PC-9 (cell line): ENCODE measurements at regions not wholly inside any gene's neighbourhood (a gene's known extent, or its start where the extent isn't known, plus 50 kb on each side); places are given as distances from the start of the nearest gene placed in this dataset.
"Not testable (repeated sequence)": the region's sequence is repeated elsewhere in the genome, so short reads cannot be mapped to it uniquely, and the experiment has no call there.

Source experiments
- BruUV-seq: library from RNA; stranded (reverse); fragments of 400-500 nt; replicated peaks from 2 replicates; lab custom pipeline; 2021; lab: Mats Ljungman, UMichigan
- CTCF ChIA-PET: fragments of 300-600 bp; sonication (Branson Sonifier 250); formaldehyde crosslinking; loops from one replicate; lab custom pipeline; 2022; ENCODE audit warnings: antibody characterized with exemption; lab: Charles Lee
- POLR2A ChIA-PET: fragments of 300-600 bp; sonication (Branson Sonifier 250); formaldehyde crosslinking; loops from one replicate; lab custom pipeline; 2022; ENCODE audit warnings: antibody characterized with exemption; ENCODE audit not compliant: unreplicated experiment; lab: Charles Lee
- DNase-seq, 2 experiments: peaks; one replicate each; pipeline versions ENCODE4 v3.0.0 to v3.0.0-alpha.2; 2015 to 2022; ENCODE audit warnings: mixed read lengths in 1 of 2
- H2AFZ ChIP-seq: fragments of 200-600 bp; sonication (generic); 2 replicates; pipeline ENCODE4 v1.8.1; 2017; ENCODE audit warnings: antibody characterized with exemption
- H3F3A ChIP-seq: fragments of 200-600 bp; sonication (generic); 2 replicates; pipeline ENCODE4 v1.8.1; 2017; ENCODE audit warnings: antibody characterized with exemption, mild to moderate bottlenecking, low read depth; ENCODE audit not compliant: insufficient read depth
- H3K27ac ChIP-seq: fragments of 200-600 bp; sonication (generic); 2 replicates; pipeline ENCODE4 v1.6.1; 2016; ENCODE audit warnings: mixed run types
- H3K27me3 ChIP-seq: fragments of 200-600 bp; sonication (generic); 2 replicates; pipeline ENCODE4 v1.6.1; 2016; ENCODE audit warnings: low read depth, mixed run types; ENCODE audit not compliant: insufficient read depth
- H3K36me3 ChIP-seq: fragments of 200-600 bp; sonication (generic); 2 replicates; pipeline ENCODE4 v1.6.1; 2016; ENCODE audit warnings: low read depth, mixed run types
- H3K4me1 ChIP-seq: fragments of 200-600 bp; sonication (generic); replicated peaks from 2 replicates; pipeline ENCODE4 v1.6.1; 2016; ENCODE audit warnings: mixed run types; ENCODE audit not compliant: insufficient read depth
- H3K4me2 ChIP-seq: fragments of 200-600 bp; sonication (generic); 2 replicates; pipeline ENCODE4 v1.6.1; 2017; ENCODE audit warnings: mixed run types
- H3K4me3 ChIP-seq: fragments of 200-600 bp; sonication (generic); 2 replicates; pipeline ENCODE4 v1.6.1; 2016; ENCODE audit warnings: mixed run types
- H3K79me2 ChIP-seq: fragments of 200-600 bp; sonication (generic); 2 replicates; pipeline ENCODE4 v1.6.1; 2017; ENCODE audit warnings: low read depth, mixed run types
- H3K9me2 ChIP-seq: fragments of 200-600 bp; sonication (generic); 2 replicates; pipeline ENCODE4 v1.8.1; 2017; ENCODE audit warnings: mild to moderate bottlenecking; ENCODE audit not compliant: insufficient read depth
- H3K9me3 ChIP-seq: fragments of 200-600 bp; sonication (generic); 2 replicates; pipeline ENCODE4 v1.8.1; 2016; ENCODE audit warnings: low read depth; ENCODE audit not compliant: insufficient read depth
- H4K20me1 ChIP-seq: fragments of 200-600 bp; sonication (generic); 2 replicates; pipeline ENCODE4 v1.8.1; 2017; ENCODE audit not compliant: insufficient read depth
- EZH2 ChIP-seq: fragments of 200-600 bp; sonication (generic); IDR thresholded peaks from 2 replicates; pipeline ENCODE4 v1.8.0; 2017; ENCODE audit warnings: antibody characterized with exemption, low read depth
- intact Hi-C: fragments of 100-400 bp; cut with micrococcal nuclease; formaldehyde crosslinking; loops from one replicate; pipeline ENCODE4 v1.10.0; 2022; ENCODE audit not compliant: unreplicated experiment
- TF ChIP-seq, protein P1 (sequence below): fragments of 200-600 bp; sonication (generic); conservative IDR thresholded peaks from 2 replicates; pipeline ENCODE4 v1.6.1; 2017; ENCODE audit warnings: mixed run types, antibody characterized with exemption, mild to moderate bottlenecking, moderate library complexity

GRCh38 chr11:87634331-87634730, 540.9 kb downstream of the RAB38 start:
- Histone ChIP-seq H4K20me1 (no peaks in the 10 kb centered on the region), H3K9me2 (no peaks in the 10 kb centered on the region; the same call in 1 of the 2 replicates), H3K36me3 (no peaks in the 10 kb centered on the region), H3K4me3 (no peak overlapping the region), H3K9me3 (no peaks in the 10 kb centered on the region), H3K79me2 (no peaks in the 10 kb centered on the region), H3K27me3 (no peaks in the 10 kb centered on the region), H2AFZ (no peak overlapping the region), H3F3A (no peaks in the 10 kb centered on the region), H3K4me2 (no peak overlapping the region), H3K27ac (no peak overlapping the region), H3K4me1 (no peaks in the 10 kb centered on the region)
- TF ChIP-seq, protein P1, sequence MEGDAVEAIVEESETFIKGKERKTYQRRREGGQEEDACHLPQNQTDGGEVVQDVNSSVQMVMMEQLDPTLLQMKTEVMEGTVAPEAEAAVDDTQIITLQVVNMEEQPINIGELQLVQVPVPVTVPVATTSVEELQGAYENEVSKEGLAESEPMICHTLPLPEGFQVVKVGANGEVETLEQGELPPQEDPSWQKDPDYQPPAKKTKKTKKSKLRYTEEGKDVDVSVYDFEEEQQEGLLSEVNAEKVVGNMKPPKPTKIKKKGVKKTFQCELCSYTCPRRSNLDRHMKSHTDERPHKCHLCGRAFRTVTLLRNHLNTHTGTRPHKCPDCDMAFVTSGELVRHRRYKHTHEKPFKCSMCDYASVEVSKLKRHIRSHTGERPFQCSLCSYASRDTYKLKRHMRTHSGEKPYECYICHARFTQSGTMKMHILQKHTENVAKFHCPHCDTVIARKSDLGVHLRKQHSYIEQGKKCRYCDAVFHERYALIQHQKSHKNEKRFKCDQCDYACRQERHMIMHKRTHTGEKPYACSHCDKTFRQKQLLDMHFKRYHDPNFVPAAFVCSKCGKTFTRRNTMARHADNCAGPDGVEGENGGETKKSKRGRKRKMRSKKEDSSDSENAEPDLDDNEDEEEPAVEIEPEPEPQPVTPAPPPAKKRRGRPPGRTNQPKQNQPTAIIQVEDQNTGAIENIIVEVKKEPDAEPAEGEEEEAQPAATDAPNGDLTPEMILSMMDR = no peak
- no peak for TF ChIP-seq EZH2
- no TSS peak for BruUV-seq
- no peak for DNase-seq
- ChIA-PET CTCF (no interaction called here), POLR2A (no interaction called here)
- intact Hi-C loops = no loop called here

DNA sequence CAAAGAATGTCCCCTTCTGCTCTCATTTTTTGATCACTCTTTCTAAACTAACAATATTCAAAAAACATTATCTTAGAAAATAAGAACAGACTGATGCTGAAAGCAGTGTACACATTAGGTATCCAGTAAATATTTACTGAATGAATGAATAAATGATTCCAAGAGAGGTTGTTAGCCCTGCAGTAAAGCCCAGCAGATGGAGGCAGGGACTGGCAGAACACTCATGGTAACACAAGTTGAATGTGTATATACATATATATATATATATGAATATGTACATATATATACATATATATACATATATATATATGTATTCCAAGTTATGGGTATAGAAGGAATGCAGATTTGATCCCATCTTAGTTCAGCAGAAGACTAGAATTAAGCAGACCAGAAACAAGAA, 546.3 kb downstream of the RAB38 start:
- intact Hi-C loops = no loop called here
- POLR2A ChIA-PET = no interaction called here

DNA sequence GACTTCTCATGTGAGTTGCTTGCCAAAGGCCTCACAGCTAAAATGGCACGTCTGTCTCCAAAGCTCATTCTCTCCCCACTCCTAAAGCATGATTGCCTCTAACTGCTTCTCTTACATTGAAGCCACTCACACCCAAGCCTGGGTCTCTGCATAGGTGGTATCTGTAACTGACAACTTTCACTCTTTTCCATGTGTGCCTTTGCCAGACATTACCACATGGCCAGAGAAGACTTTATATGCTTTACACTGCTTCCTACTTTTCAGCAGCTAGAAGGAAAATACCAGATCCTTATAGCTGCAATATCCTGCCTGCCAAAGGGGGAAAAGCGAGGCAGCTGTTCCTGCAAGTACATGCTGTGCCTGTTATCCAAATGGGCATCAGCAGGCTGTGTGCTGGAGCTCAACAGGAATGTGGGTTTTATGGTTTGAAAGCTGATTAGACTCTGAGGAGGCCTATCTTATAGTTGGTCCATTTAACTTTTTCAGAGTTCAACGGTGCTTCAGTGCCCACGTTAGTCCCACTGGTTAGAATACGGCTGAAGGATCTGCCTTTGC, 547.1 kb downstream of the RAB38 start:
- no peak overlapping the region for H3K4me2 ChIP-seq
- no TSS peak for BruUV-seq
- no peak for TF ChIP-seq EZH2
- TF ChIP-seq, protein P1 = no peak
- H3K79me2 ChIP-seq = no peaks in the 10 kb centered on the region
- intact Hi-C loops = no loop called here
- no peaks in the 10 kb centered on the region for H4K20me1 ChIP-seq
- H3K4me1 ChIP-seq = no peaks in the 10 kb centered on the region
- no peaks in the 10 kb centered on the region for H3K27me3 ChIP-seq
- H3K9me3 ChIP-seq = no peaks in the 10 kb centered on the region
- no peaks in the 10 kb centered on the region for H3F3A ChIP-seq
- H2AFZ ChIP-seq = no peak overlapping the region
- no peak overlapping the region for H3K4me3 ChIP-seq
- H3K36me3 ChIP-seq = no peaks in the 10 kb centered on the region
- ChIA-PET POLR2A (interaction anchor here (0.6 kb wide), 1 partner anchor 598 kb away, joined by 10 read pairs; no protein-coding TSS in a partner anchor), CTCF (no interaction called here)
- no peaks in the 10 kb centered on the region for H3K9me2 ChIP-seq
- H3K27ac ChIP-seq = no peak overlapping the region
- no peak for DNase-seq

More for the DNA sequence above, 546.3 kb downstream of the RAB38 start:
- no peak overlapping the region for H3K27ac ChIP-seq
- no peak overlapping the region for H2AFZ ChIP-seq
- no TSS peak for BruUV-seq
- DNase-seq = no peak
- H3K9me3 ChIP-seq = no peaks in the 10 kb centered on the region
- H3K4me1 ChIP-seq = no peaks in the 10 kb centered on the region
- no peaks in the 10 kb centered on the region for H3K36me3 ChIP-seq
- H3K79me2 ChIP-seq = no peaks in the 10 kb centered on the region
- no peak overlapping the region for H3K4me3 ChIP-seq
- H3F3A ChIP-seq = no peaks in the 10 kb centered on the region
- no peaks in the 10 kb centered on the region for H3K27me3 ChIP-seq
- no peak overlapping the region for H3K4me2 ChIP-seq
- H3K9me2 ChIP-seq = no peaks in the 10 kb centered on the region
- CTCF ChIA-PET = no interaction called here
- TF ChIP-seq, protein P1 = no peak
- no peaks in the 10 kb centered on the region for H4K20me1 ChIP-seq

DNA sequence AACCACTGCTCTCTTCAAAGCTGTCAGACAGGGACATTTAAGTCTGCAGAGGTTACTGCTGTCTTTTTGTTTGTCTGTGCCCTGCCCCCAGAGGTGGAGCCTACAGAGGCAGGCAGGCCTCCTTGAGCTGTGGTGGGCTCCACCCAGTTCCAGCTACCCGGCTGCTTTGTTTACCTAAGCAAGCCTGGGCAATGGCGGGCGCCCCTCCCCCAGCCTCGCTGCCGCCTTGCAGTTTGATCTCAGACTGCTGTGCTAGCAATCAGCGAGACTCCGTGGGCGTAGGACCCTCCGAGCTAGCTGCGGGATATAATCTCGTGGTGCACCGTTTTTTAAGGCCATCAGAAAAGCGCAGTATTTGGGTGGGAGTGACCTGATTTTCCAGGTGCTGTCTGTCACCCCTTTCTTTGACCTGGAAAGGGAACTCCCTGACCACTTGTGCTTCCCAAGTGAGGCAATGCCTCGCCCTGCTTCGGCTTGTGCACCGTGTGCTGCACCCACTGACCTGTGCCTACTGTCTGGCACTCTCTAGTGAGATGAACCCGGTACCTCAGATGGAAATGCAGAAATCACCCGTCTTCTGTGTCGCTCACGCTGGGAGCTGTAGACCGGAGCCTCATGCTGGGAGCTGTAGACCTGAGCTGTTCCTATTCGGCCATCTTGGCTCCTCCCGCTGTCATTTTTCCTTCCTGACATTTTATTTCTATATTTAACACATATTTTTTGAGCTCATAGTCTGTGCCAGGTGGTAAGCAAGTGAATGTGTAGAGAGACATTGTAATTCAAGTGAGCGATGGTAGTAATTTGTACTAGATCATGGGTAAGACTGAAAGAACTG, 551.5 kb downstream of the RAB38 start:
- BruUV-seq, POLR2A ChIA-PET: not testable (repeated sequence)

More for the DNA sequence above, 551.5 kb downstream of the RAB38 start:
- CTCF ChIA-PET, H3K4me1 ChIP-seq, H4K20me1 ChIP-seq, H3K36me3 ChIP-seq, H3K9me3 ChIP-seq, H3K27me3 ChIP-seq, H3K9me2 ChIP-seq, H3F3A ChIP-seq, intact Hi-C loops, H3K79me2 ChIP-seq, H3K27ac ChIP-seq: not testable (repeated sequence)
- DNase-seq = peak in 1 of 2 experiments; percentile 18
- Histone ChIP-seq H3K4me3 (peak overlapping the region; percentile 45; the same call in 1 of the 2 replicates), H2AFZ (peak overlapping the region; percentile 59; the same call in 1 of the 2 replicates), H3K4me2 (peak overlapping the region; percentile 70)
